Thyroid gland (tissue), 4 donors: ENCODE measurements at regions not wholly inside any gene's neighbourhood (a gene's known extent, or its start where the extent isn't known, plus 50 kb on each side); places are given as distances from the start of the nearest gene placed in this dataset.

Source experiments
- DNase-seq, 2 donors: peaks; one replicate each; pipeline ENCODE4 v3.0.0-alpha.2; 2019
- H3K27ac ChIP-seq, 3 donors: fragments of 200-600 bp; sonication (generic); 1 replicate in 2 of 3; 2 replicates in 1 of 3; pipeline ENCODE4 v1.5.1; 2016 to 2019; ENCODE audit warnings: mild to moderate bottlenecking in 1 of 3, moderate library complexity in 1 of 3
- H3K27me3 ChIP-seq: fragments of 200-600 bp; sonication (generic); one replicate; pipeline ENCODE4 v1.5.1; 2019
- H3K36me3 ChIP-seq, 2 donors: fragments of 200-600 bp; sonication (generic); one replicate each; pipeline ENCODE4 v1.5.1; 2016 to 2019
- H3K4me1 ChIP-seq, 2 donors: fragments of 200-600 bp; sonication (generic); one replicate each; pipeline ENCODE4 v1.5.1; 2017 to 2019
- H3K4me3 ChIP-seq, 3 donors: fragments of 200-600 bp; sonication (generic); replicated peaks in 1 of 3; 1 replicate in 2 of 3; 2 replicates in 1 of 3; pipeline ENCODE4 v1.5.1; 2016; ENCODE audit warnings: mild to moderate bottlenecking in 1 of 3
- H3K9me3 ChIP-seq: fragments of 200-600 bp; sonication (generic); one replicate; pipeline ENCODE4 v1.5.1; 2017
- POLR2A ChIP-seq, 2 donors: fragments of 450-650 bp; IDR thresholded peaks; one replicate each; pipeline ENCODE4 v1.6.1; 2017; ENCODE audit warnings: antibody characterized with exemption in 2 of 2, mild to moderate bottlenecking in 2 of 2, moderate library complexity in 1 of 2
- WGBS, 2 donors: methylation state at CpG; one replicate each; pipeline ENCODE4 v1.1.5; 2017; 5-methylcytosine and 5-hydroxymethylcytosine counted together
- intact Hi-C: fragments of 100-400 bp; cut with DNase I; formaldehyde crosslinking; loops from one replicate; pipeline ENCODE4 v1.15.1; 2023
- TF ChIP-seq, protein P1 (sequence below), 6 experiments: fragments of 200-600 bp in 3 of 6; fragments of 450-650 bp in 3 of 6; sonication (generic) in 3 of 6; IDR thresholded peaks; one replicate each; pipeline ENCODE4 v1.5.1; 2016 to 2019; ENCODE audit warnings: antibody characterized with exemption in 6 of 6, mild to moderate bottlenecking in 2 of 6, inconsistent platforms in 1 of 6, moderate library complexity in 1 of 6

DNA sequence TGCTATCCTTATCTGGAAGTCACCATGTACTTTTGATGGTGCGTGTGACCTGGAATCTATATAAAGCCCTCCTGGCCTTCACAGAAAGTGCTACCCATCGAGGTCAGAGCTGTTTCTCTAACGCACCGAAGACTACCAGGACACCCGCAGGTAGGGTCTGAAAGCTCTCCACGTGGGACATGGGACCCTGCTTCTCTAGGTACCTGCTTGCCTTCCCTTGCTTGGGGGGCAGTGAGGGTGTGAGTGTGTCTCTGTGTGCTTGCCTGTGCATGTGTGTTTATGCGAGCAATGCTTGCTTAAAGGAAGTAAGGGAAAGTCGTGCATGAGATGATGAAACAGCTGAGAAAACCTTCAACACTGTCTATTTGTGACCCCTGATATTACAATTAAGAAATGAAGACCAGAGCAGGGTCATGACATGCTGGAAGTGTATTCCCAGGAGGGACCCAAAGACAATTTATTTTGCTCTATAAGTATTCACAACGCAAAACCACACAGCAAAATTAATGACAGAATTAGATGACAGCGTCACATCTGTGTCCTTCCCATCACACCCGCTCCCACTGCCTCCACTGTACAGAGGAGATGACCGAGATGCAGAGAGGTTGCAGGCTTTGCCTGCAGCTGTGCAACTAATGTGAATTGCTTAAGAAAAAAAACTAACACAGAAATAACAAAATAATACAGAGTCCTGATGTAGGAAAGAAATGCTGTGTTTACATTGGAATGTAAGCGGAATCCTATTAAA, 76.4 kb upstream of the HELT start:
- H3K27ac ChIP-seq: no peak overlapping the region
- 84 to 86% methylated on average over 13 of the region's 13 CpGs for WGBS, 2 donors
- DNase-seq: no peak

DNA sequence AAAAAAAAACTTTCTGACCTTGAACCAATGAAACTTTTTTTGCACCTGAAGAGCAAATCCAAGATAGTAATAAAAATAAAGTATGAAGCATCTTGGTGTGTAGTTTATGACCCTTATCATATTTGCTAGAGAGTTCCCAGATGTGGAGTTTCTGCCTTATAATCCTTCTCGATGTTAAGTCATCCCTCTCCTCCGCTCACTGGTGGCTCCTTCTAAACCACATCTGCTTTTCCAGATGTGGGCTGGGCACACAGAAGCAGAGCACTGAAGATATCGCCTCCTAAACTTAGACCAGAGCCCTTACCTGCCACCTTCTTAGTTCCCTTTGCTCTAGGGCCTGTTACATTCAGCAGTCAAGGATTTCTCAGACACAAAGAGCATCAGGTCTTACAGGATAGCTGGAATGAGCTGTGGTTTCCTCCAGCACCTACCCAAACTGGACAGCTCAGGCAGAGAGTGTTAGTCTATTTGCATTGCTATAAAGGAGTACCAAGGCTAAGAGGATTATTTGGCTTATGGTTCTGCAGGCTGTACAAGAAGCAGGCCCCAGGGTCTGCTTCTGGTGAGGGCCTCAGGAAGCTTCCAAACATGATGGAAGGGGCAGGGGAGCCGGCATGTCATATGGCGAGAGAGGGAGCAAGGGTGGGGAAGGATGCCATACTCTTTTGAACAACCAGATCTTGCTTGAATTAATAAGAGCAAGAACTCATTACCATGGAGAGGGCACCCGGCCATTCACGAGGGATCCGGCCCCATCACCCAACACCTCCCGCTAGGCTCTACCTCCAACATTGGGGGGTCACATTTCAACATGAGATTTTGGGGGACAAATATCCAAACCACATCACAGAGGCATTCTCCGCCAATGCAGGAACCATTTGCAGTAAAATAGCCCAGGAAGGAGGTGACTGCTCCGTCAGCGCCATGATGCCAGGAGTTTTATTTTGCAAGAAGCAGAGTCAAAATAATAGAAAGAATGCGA, 75.6 kb upstream of the HELT start:
- H3K4me1 ChIP-seq: no peaks in the 10 kb centered on the region
- H3K9me3 ChIP-seq: no peaks in the 10 kb centered on the region
- 92 to 94% methylated on average over 13 of the region's 13 CpGs for WGBS, 2 donors
- no peaks in the 10 kb centered on the region for H3K27me3 ChIP-seq
- TF ChIP-seq, protein P1, sequence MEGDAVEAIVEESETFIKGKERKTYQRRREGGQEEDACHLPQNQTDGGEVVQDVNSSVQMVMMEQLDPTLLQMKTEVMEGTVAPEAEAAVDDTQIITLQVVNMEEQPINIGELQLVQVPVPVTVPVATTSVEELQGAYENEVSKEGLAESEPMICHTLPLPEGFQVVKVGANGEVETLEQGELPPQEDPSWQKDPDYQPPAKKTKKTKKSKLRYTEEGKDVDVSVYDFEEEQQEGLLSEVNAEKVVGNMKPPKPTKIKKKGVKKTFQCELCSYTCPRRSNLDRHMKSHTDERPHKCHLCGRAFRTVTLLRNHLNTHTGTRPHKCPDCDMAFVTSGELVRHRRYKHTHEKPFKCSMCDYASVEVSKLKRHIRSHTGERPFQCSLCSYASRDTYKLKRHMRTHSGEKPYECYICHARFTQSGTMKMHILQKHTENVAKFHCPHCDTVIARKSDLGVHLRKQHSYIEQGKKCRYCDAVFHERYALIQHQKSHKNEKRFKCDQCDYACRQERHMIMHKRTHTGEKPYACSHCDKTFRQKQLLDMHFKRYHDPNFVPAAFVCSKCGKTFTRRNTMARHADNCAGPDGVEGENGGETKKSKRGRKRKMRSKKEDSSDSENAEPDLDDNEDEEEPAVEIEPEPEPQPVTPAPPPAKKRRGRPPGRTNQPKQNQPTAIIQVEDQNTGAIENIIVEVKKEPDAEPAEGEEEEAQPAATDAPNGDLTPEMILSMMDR (IDR thresholded peaks at IDR 0.05): no peak
- no peak for TF ChIP-seq POLR2A (IDR thresholded peaks at IDR 0.05)
- intact Hi-C loops: no loop called here
- no peak overlapping the region for H3K4me3 ChIP-seq
- no peak overlapping the region for H3K27ac ChIP-seq
- H3K36me3 ChIP-seq: no peaks in the 10 kb centered on the region
- DNase-seq: no peak

More for the DNA sequence above, 76.4 kb upstream of the HELT start:
- intact Hi-C loops: no loop called here
- H3K36me3 ChIP-seq: no peaks in the 10 kb centered on the region
- H3K4me1 ChIP-seq: peaks cover 0 to 6% of the 10 kb centered on the region in 2 donors
- no peak overlapping the region for H3K4me3 ChIP-seq
- no peak for TF ChIP-seq POLR2A (IDR thresholded peaks at IDR 0.05)
- TF ChIP-seq, protein P1 (IDR thresholded peaks at IDR 0.05): no peak
- H3K9me3 ChIP-seq: no peaks in the 10 kb centered on the region
- no peaks in the 10 kb centered on the region for H3K27me3 ChIP-seq

DNA sequence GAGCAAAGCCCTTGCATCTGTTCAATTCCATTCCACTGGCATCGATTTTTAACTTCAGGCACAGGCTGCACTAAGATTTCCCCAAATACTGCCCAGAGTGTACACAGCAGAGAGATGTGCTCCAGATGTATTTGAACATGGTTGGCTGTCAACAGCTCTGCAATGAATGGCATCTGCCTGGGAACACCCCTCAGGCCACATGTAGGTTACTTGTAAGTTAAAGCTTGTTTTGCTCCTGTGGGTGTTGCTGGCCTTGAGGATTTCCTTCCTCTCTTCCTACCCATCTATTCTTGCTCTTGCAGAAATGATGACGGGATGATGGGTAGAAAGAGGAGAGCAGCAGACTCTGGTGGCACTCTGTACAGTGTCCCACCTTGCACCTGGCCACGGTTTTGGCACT, 69.3 kb upstream of the HELT start:
- intact Hi-C loops: no loop called here
- Histone ChIP-seq H3K27ac (no peak overlapping the region), H3K4me3 (no peak overlapping the region), H3K27me3 (no peaks in the 10 kb centered on the region), H3K36me3 (no peaks in the 10 kb centered on the region), H3K4me1 (no peaks in the 10 kb centered on the region), H3K9me3 (no peaks in the 10 kb centered on the region)
- WGBS, 2 donors: 81 to 85% methylated on average over 3 of the region's 3 CpGs
- no peak for DNase-seq
- TF ChIP-seq, protein P1 (IDR thresholded peaks at IDR 0.05): no peak
- no peak for TF ChIP-seq POLR2A (IDR thresholded peaks at IDR 0.05)

DNA sequence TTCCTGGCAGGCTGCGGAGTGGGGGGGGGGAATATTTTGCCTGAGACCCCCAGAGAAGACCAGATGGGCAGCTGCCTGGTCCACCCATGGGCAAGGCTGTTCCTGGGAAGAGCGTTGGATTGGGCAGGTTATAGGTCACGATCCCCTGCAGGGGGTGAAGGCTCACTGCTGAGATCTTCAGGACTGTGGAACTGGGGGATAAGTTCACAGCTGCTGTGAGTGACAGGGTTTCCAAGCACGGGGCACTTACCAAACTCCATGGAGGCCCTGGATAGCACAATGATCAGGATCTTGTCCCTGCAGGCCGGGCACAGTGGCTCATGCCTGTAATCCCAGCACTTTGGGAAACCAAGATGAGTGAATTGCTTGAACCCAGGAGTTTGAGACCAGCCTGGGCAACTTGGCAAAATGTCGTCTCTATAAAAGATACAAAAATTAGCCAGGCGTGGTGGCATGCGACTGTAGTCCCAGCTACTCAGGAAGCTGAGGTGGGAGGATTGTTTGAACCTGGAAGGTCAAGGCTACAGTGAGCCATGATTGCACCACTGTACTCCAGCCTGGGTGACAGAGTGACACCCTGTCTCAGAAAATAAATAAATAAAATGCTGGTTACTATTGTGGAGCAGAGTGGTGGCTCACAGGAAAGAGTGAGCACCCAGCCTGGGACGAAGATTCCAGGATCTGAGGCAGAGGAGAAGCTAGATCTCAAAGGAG, 68.0 kb upstream of the HELT start:
- TF ChIP-seq, protein P1 (IDR thresholded peaks at IDR 0.05): no peak
- no peak for TF ChIP-seq POLR2A (IDR thresholded peaks at IDR 0.05)
- no peak for DNase-seq
- intact Hi-C loops: no loop called here

More for the DNA sequence above, 68.0 kb upstream of the HELT start:
- Histone ChIP-seq H3K27ac (no peak overlapping the region), H3K9me3 (no peaks in the 10 kb centered on the region), H3K4me1 (no peaks in the 10 kb centered on the region), H3K4me3 (no peak overlapping the region), H3K27me3 (no peaks in the 10 kb centered on the region), H3K36me3 (no peaks in the 10 kb centered on the region)
- 84% methylated on average over 9 of the region's 9 CpGs for WGBS, 2 donors
